HCT116 (cell line): ENCODE measurements at regions not wholly inside any gene's neighbourhood (a gene's known extent, or its start where the extent isn't known, plus 50 kb on each side); places are given as distances from the start of the nearest gene placed in this dataset.

Source experiments
- ATAC-seq: fragments of 200-7000 bp; cut with Tn5 transposase; 2 replicates; pipeline ENCODE4 v1.9.1; 2020; ENCODE audit warnings: mild to moderate bottlenecking, moderate library complexity
- BruUV-seq: library from RNA; stranded (reverse); fragments of 400-500 nt; replicated peaks from 2 replicates; lab custom pipeline; 2021; lab: Mats Ljungman, UMichigan
- CTCF ChIA-PET: fragments of 300-600 bp; sonication (Branson Sonifier 250); formaldehyde crosslinking; loops from one replicate; lab custom pipeline; 2021; ENCODE audit warnings: antibody characterized with exemption; lab: Charles Lee
- POLR2A ChIA-PET: fragments of 300-600, 350-600 bp; sonication (Branson Sonifier 250); formaldehyde crosslinking; loops from one replicate; lab custom pipeline; 2021; ENCODE audit warnings: antibody characterized with exemption; lab: Charles Lee
- RAD21 ChIA-PET, 2 experiments: fragments of 300-600 bp; sonication (Branson Sonifier 250); formaldehyde crosslinking; loops; one replicate each; lab custom pipeline; 2023; ENCODE audit warnings: low total read pairs in 2 of 2; ENCODE audit not compliant: uncharacterized antibody in 2 of 2, unreplicated experiment in 2 of 2, low non-redundant PET in 1 of 2; lab: Charles Lee
- DNase-seq: peaks from one replicate; pipeline ENCODE4 v3.0.0-alpha.2; 2010; ENCODE audit warnings: low read depth, low spot score
- H2AFZ ChIP-seq: fragments of 200-600 bp; shearing (Covaris generic), sonication (generic); 2 replicates; pipeline ENCODE4 v1.6.1; 2017; ENCODE audit warnings: low read depth, mixed run types, mixed read lengths, antibody characterized with exemption, low read length; ENCODE audit not compliant: poor library complexity, severe bottlenecking
- H3K27ac ChIP-seq: 2 replicates; pipeline ENCODE4 v1.5.1; 2012; ENCODE audit warnings: low read depth, low read length
- H3K27me3 ChIP-seq: fragments of 200-600 bp; sonication (generic); 2 replicates; pipeline ENCODE4 v1.6.1; 2016; ENCODE audit warnings: mixed run types, low read length, mixed read lengths; ENCODE audit not compliant: insufficient read depth
- H3K36me3 ChIP-seq, 2 experiments: fragments of 200-500 bp in 1 of 2; fragments of 200-600 bp in 1 of 2; sonication (Bioruptor generic) in 1 of 2; sonication (generic) in 1 of 2; 2 replicates each; pipeline versions ENCODE4 v1.5.1 to v1.6.1; 2014 to 2016; ENCODE audit warnings: low read length in 2 of 2, inconsistent platforms in 1 of 2, mixed read lengths in 1 of 2, mixed run types in 1 of 2; ENCODE audit not compliant: insufficient read depth in 2 of 2, control insufficient read depth in 1 of 2
- H3K4me1 ChIP-seq, 2 experiments: fragments of 200-600 bp in 1 of 2; sonication (generic) in 1 of 2; 2 replicates each; pipeline versions ENCODE4 v1.5.1 to v1.6.1; 2012 to 2017; ENCODE audit warnings: low read length in 2 of 2, inconsistent platforms in 1 of 2, mild to moderate bottlenecking in 1 of 2, mixed read lengths in 1 of 2, mixed run types in 1 of 2, moderate library complexity in 1 of 2; ENCODE audit not compliant: insufficient read depth in 2 of 2, control insufficient read depth in 1 of 2
- H3K4me2 ChIP-seq: fragments of 200-600 bp; sonication (generic); 2 replicates; pipeline ENCODE4 v1.6.1; 2017; ENCODE audit warnings: mixed run types, low read length, mixed read lengths
- H3K4me3 ChIP-seq, 2 experiments: fragments of 200-600 bp in 1 of 2; sonication (generic) in 1 of 2; replicated peaks in 1 of 2; 2 replicates each; pipeline ENCODE4 v1.5.1; 2011 to 2016; ENCODE audit warnings: low read length in 2 of 2, control low read depth in 1 of 2, low read depth in 1 of 2, mild to moderate bottlenecking in 1 of 2, mixed read lengths in 1 of 2, mixed run types in 1 of 2
- H3K79me2 ChIP-seq: fragments of 200-600 bp; sonication (generic); 2 replicates; pipeline ENCODE4 v1.6.1; 2017; ENCODE audit warnings: mild to moderate bottlenecking, mixed run types, low read length, moderate library complexity, mixed read lengths; ENCODE audit not compliant: insufficient read depth
- H3K9ac ChIP-seq: fragments of 200-600 bp; sonication (generic); 2 replicates; pipeline ENCODE4 v1.6.1; 2016; ENCODE audit warnings: low read length, mixed read lengths
- H3K9me2 ChIP-seq: fragments of 200-600 bp; sonication (generic), shearing (Covaris generic); 2 replicates; pipeline ENCODE4 v1.6.1; 2017; ENCODE audit warnings: mixed run types, mild to moderate bottlenecking, moderate library complexity; ENCODE audit not compliant: insufficient read depth
- H3K9me3 ChIP-seq, 2 experiments: fragments of 200-500 bp in 1 of 2; fragments of 200-600 bp in 1 of 2; sonication (Bioruptor generic) in 1 of 2; sonication (generic) in 1 of 2; 2 replicates each; pipeline ENCODE4 v1.6.1; 2014 to 2017; ENCODE audit warnings: low read length in 2 of 2, mixed read lengths in 2 of 2, inconsistent platforms in 1 of 2, low read depth in 1 of 2, mild to moderate bottlenecking in 1 of 2, mixed run types in 1 of 2, moderate library complexity in 1 of 2; ENCODE audit not compliant: control insufficient read depth in 1 of 2, insufficient read depth in 1 of 2
- H4K20me1 ChIP-seq: fragments of 200-600 bp; sonication (generic), shearing (Covaris generic); 2 replicates; pipeline ENCODE4 v1.6.1; 2017; ENCODE audit warnings: mixed run types, mild to moderate bottlenecking, moderate library complexity; ENCODE audit not compliant: insufficient read depth
- CBX3 ChIP-seq: IDR thresholded peaks from 2 replicates; pipeline ENCODE4 v1.6.1; 2012; ENCODE audit warnings: low read depth
- CEBPB ChIP-seq: IDR thresholded peaks from 2 replicates; pipeline ENCODE4 v1.6.1; 2012; ENCODE audit warnings: low read depth
- EGR1 ChIP-seq: IDR thresholded peaks from 2 replicates; pipeline ENCODE4 v1.6.1; 2012; ENCODE audit warnings: low read depth
- SIN3A ChIP-seq: IDR thresholded peaks from 2 replicates; pipeline ENCODE4 v1.6.1; 2012; ENCODE audit warnings: low read depth
- SRF ChIP-seq: IDR thresholded peaks from 2 replicates; pipeline ENCODE4 v1.6.1; 2012; ENCODE audit warnings: low read depth
- TCF7L2 ChIP-seq: IDR thresholded peaks from 2 replicates; pipeline ENCODE4 v1.7.0; 2011; ENCODE audit warnings: borderline replicate concordance, inconsistent platforms; ENCODE audit not compliant: insufficient read depth, insufficient read length; ENCODE audit errors: extremely low read depth
- YY1 ChIP-seq: IDR thresholded peaks from 2 replicates; pipeline ENCODE4 v1.6.1; 2011; ENCODE audit warnings: low read length, low read depth, moderate library complexity, mild to moderate bottlenecking; ENCODE audit not compliant: insufficient replicate concordance; ENCODE audit errors: extremely low read depth
- intact Hi-C: fragments of 100-400 bp; cut with micrococcal nuclease; formaldehyde crosslinking; loops from 2 replicates; pipeline ENCODE4 v1.10.0; 2022
- TF ChIP-seq, protein P1 (sequence below): IDR thresholded peaks from 2 replicates; pipeline ENCODE4 v1.6.1; 2012

GRCh38 chr2:162914161-162914560 lies 75.6 kb upstream of the KCNH7 start:
- no peaks in the 10 kb centered on the region for H3K36me3 ChIP-seq
- intact Hi-C loops = no loop called here
- CTCF ChIA-PET = no interaction called here
- TF ChIP-seq YY1 = no peak
- TF ChIP-seq EGR1 = no peak
- no peak for TF ChIP-seq SIN3A
- TF ChIP-seq TCF7L2 = no peak
- TF ChIP-seq CEBPB = no peak
- TF ChIP-seq, all 23 proteins: peak for 0
- no peak overlapping the region for H3K4me3 ChIP-seq
- no peaks in the 10 kb centered on the region for H3K79me2 ChIP-seq
- H3K4me2 ChIP-seq = no peak overlapping the region
- peaks cover 5% of the 10 kb centered on the region; the same call in 1 of the 2 replicates for H3K27me3 ChIP-seq
- RAD21 ChIA-PET = no interaction called here
- H4K20me1 ChIP-seq = no peaks in the 10 kb centered on the region
- H3K9me3 ChIP-seq = no peaks in the 10 kb centered on the region
- BruUV-seq = no TSS peak
- H3K4me1 ChIP-seq = no peaks in the 10 kb centered on the region
- POLR2A ChIA-PET = no interaction called here
- H3K9me2 ChIP-seq = no peaks in the 10 kb centered on the region
- no peak overlapping the region for H3K9ac ChIP-seq
- ATAC-seq = no peak
- no peak for DNase-seq
- H2AFZ ChIP-seq = no peak overlapping the region
- no peak overlapping the region for H3K27ac ChIP-seq

DNA sequence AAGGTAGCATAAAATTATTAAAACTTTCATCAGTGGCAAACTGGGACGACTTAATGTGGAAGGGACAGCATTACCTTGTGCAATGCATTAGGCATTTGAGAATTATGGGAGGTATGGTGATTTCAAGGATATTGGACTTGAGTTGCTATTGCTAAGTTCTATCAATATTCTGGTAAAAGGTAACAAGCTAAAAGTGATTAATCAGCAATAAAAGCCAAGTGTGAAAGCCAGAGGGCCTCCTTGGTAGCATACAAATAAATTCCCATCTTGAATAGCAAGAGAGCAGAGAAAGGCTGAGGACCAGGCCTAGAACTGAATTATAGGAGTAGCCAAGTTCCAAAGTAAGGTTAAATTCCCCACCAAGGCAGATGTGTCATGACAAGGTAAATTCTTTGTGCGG lies 74.2 kb upstream of the KCNH7 start:
- no peak for TF ChIP-seq YY1
- TF ChIP-seq, protein P1, sequence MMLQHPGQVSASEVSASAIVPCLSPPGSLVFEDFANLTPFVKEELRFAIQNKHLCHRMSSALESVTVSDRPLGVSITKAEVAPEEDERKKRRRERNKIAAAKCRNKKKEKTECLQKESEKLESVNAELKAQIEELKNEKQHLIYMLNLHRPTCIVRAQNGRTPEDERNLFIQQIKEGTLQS = no peak
- no peak for TF ChIP-seq EGR1
- TF ChIP-seq SRF = no peak
- TF ChIP-seq CBX3 = no peak
- Histone ChIP-seq H4K20me1 (no peaks in the 10 kb centered on the region), H3K4me2 (no peak overlapping the region), H3K9me2 (no peaks in the 10 kb centered on the region), H3K4me3 (no peak overlapping the region), H3K9ac (no peak overlapping the region), H3K27ac (no peak overlapping the region), H3K27me3 (peaks cover 5% of the 10 kb centered on the region; the same call in 1 of the 2 replicates), H3K36me3 (no peaks in the 10 kb centered on the region), H3K9me3 (no peaks in the 10 kb centered on the region), H3K4me1 (no peaks in the 10 kb centered on the region), H3K79me2 (no peaks in the 10 kb centered on the region), H2AFZ (no peak overlapping the region)
- no TSS peak for BruUV-seq
- intact Hi-C loops = no loop called here
- CTCF ChIA-PET = no interaction called here
- RAD21 ChIA-PET = no interaction called here
- no peak for DNase-seq
- POLR2A ChIA-PET = no interaction called here
- no peak for ATAC-seq
